NCI-H526 (cell line): ENCODE measurements at regions not wholly inside any gene's neighbourhood (a gene's known extent, or its start where the extent isn't known, plus 50 kb on each side); places are given as distances from the start of the nearest gene placed in this dataset.

ENCODE experiments used
- DNase-seq, 2 experiments: peaks; one replicate each; lab custom pipeline; 2025; lab: John Stamatoyannopoulos, UW

DNA sequence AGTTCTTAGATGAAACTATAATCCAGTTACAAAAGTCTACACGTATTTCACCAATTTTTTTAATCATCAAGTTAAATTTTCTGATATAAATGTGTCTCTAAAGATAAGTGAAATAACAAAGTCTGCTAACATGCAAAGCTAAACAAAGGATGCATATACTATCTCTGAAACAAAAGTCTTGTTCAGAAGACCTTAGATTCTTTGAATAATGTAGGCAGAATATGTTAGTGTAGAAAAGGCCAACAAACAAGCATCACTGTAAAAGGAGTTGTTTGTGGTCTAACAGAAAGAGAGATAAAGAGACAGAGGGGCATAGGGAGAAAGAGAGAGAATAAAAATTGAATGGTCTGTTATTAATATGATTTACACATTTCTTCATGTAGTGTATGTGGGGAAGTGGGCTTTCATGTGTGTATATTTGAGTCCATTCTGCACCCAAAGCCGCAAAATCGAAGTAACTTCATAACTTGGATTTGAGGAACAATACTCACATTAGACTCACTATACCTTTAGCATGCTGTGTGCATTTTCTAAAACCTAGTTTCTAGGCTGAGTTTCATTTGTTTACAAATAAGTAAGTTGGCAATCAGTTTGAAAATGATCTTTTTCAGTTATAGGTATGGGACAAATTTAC lies 734.8 kb upstream of the REG3G start:
- DNase-seq, result no peak

DNA sequence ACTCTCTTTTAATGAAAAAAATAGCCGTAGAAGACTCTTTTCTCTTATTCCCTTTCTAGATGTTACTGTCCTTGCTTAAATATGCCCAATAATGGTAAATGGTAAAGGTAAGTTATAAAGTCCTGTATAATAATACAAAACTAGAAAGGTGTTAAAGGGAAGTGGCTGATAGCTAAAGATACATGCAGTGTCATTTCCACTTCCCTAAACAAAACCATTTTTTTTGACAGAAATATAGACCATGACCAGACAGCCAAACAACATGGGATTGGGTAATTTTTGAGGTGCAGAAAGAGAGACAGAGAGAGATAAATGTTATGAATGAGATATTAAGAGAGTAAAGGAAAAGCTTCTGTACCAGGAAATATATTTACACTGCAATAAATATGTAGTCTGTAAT lies 731.7 kb upstream of the REG3G start:
- no peak for DNase-seq

DNA sequence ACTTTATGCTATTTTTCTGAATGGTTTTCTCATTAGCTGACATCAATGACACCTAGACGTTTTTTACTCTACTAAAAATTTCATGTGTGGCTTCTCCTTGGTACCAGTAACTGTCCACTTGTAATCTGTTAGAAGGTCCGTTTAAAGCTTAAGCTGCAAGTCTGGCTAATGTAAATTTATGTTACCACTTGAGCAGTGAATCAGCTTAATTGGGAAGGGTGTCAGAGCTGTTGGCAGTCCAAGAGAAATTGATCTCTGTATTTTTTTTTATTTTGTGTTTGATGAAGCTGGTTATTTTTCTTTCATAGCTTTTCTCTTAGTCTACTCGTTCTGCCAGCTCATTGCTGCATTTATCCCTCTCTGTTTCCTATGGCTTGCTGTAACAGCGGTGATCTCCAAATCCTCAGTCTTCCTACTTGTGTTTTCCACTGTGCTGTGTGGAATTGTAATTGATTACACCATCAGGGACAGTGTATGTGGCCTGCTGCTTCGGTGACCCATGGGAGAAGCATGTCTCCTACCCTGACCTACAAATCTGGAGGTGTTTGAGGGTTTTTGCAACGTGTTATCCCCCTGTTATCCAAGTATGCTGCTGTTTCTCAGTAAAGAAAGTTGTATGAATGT lies 724.2 kb upstream of the REG3G start:
- no peak for DNase-seq

- no peak for DNase-seq
Measured at GRCh38 chr2:78304678-78305077, 720.8 kb upstream of the REG3G start.

- no peak for DNase-seq
Measured at GRCh38 chr2:78309460-78309859, 716.0 kb upstream of the REG3G start.

DNA sequence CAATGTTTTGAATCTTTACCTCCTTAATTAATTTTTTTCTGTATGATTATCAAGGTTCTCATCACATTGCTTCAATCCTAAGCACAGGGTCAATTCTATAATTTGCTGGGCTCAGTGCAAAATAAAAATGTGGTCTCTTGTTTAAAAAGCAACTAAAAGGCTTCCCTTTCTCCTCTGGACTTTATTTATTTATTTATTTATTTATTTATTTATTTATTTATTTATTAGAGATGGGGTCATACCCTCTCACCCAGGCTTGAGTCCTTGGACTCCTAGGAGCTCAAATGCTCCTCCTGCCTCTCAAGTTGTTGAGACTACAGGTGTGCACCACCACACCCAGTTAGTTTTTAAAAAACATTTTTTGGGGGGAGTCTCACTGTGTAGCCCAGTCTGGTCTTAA lies 710.1 kb upstream of the REG3G start:
- no peak for DNase-seq

- DNase-seq, result no peak
Measured at GRCh38 chr2:78318275-78318674, 707.2 kb upstream of the REG3G start.

GRCh38 chr2:78330193-78330592 lies 695.3 kb upstream of the REG3G start:
- no peak for DNase-seq

GRCh38 chr2:78351208-78351607 lies 674.3 kb upstream of the REG3G start:
- peak in 1 of 2 experiments; percentile 25 for DNase-seq

DNA sequence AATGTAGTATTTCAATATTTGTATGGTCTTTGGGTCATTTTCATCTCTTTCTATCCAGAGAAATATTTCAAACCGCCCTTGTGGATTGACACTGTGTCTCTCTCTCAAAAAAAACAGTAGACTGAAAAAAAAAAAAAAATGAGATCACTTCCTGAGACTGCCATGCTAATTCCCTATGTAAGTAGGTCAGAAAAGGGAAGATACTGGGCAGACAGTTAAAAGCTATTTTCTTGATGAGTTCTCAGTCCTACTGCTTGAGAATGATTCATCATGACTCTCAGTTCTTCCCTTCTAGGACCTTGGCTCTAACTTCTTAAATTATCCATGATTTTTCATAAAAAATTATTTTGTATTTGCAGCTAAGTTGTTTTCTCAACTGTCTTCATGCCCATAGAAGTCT lies 672.3 kb upstream of the REG3G start:
- DNase-seq, result no peak

DNA sequence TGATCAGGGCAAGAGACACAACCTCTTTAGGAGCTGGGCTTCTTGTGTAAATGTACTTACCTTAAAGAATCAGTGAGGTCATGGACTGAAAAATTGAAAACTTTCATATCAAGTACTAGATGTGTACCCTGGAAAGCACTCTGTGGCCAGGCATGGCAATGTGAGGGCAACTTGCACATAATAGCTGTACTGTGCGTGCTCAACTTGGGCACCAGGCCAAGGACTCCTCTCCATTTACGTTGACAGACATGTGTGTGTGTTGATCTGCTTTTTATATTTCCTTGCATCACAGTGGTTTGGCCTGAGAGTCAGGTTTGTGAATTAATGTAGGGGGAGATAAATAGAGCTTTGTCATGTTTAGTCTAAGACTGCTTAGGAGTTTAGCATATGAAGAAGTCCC lies 669.5 kb upstream of the REG3G start:
- DNase-seq, result no peak

DNA sequence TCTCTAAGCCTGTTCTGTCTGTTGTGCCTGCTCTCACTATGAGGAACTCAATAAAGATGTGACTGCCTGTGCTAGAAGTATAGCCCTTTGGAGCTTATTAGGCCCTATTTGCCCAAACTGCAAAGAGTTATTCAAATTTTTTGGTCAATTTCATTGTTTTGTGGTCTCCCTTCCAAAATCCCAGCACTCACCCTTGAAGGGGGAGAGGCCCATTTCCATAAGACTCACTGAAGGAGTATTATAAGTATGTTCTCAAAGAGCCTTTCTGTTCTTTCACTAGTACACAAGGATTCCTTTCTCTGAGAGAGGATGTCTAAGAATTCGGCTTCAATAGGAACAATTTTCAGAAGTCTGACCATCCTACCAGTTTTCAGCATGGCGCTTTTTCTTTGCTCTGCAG lies 641.9 kb upstream of the REG3G start:
- no peak for DNase-seq

DNA sequence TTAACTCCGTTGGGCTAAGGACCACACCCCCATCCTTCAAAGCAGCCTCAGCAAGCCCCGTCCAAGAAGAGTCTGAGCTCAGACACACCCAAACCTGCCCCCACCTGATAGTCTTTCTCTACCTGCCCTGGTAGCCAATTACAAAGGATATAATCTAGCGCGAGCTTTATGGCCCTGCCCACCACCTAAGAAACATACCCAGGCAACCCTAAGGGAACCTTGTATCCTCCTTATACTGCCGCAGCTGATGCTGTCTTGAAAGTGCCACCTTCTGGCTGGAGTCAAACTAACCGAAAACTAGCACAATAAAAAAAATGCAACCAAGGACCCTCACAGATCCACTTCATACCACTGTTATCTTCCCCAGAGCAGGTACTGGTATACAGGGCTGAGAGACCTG lies 628.3 kb upstream of the REG3G start:
- no peak for DNase-seq

DNA sequence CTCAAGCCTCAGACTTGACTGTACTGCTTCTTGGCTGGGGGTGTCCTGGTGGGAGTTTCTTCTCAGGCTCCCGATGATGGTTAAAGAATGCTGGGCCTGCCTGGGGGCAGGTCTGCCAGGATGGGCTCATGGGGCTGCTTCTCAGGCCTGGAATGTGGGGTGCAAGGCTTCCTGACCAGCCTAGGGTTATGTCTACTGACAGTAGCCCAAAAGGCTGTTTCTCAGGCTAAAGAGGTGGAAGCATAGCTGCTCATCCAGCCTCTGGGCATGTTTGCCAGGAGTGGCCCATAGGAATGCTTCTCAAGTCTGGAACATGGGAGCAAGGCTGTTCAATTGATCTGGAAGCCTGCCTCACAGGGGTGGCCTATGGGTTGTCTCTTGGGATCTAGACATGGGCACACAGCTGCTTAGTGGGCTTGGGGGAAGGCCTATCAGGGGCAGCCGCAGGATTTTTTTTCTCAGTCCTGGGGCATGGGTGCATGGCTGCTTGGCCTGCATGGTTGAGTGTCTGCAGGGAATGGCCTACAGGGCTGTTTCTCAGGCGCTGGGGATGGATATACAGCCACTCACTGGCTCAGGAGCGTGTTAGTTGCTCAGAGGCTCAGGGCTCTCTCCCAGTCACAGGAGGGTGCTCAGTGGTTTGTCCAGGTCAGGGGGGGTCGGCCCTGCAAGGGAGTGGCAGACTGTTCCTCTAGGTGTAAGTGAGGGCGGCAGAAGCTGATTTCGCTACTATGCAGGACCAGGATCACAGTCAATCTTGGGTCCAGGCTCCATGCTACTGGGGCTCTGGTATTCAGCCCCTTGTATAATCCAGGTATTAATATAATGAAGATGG lies 617.3 kb upstream of the REG3G start:
- DNase-seq, result no peak

- DNase-seq, result no peak
Measured at GRCh38 chr2:78408795-78409118, 616.7 kb upstream of the REG3G start.

DNA sequence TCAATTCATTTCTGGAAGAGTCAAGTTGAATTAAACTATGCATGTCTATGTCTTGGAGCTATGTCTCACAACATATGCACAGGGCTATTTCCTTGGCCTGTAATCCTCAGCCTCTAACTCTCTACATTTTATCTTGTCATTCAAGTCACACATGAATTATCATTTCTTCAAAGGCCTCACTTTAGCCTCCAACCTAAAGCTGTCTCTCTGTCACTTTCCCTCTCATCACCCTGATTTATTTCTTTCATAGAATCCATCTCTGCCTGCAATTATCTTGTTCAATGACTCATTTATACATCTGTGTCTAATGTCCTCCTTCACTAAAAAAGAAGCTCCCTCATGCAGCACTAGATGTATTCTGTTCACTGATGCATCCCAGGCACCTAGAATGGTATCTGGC lies 614.2 kb upstream of the REG3G start:
- DNase-seq, result no peak

- no peak for DNase-seq
Measured at GRCh38 chr2:78416625-78417300, 608.7 kb upstream of the REG3G start.

DNA sequence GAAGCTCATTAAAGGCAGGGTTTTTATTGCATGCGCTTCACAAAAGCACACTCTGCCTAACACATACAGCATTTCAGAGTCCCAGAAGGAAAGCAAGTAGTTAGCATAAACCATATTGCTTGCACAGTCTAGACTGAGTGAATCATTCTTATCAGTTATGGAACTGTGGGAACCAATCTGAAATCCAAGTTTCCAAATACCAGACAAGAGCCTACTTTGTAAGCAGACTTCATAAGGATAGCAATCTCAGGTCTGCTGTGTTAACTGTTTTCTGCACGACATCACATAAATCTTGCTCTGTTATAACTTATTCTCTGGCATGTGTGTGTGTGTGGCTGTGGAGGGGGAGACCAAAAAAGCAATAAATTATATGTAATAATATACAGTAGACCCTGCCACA lies 608.1 kb upstream of the REG3G start:
- DNase-seq, result no peak

DNA sequence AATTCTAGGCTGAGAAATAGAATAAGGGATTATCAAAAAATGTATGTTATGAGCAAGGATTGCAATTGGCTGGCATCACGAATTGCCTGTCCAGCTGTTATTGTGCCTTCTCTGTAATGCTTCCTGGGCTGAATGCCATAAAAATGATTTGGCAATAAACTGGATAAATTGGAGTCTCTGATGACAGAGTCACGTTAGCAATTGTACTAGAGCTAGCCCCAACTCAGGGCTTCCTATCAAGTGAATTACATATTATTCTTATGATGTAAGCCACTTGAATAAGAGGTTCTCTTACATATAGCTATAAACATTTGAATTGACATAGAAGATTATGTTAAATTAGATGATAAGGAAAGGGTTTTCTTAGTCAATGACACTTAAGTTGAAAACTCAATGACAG lies 607.5 kb upstream of the REG3G start:
- no peak for DNase-seq

- DNase-seq, result no peak
Measured at GRCh38 chr2:78420132-78420531, 605.4 kb upstream of the REG3G start.

- DNase-seq, result no peak
Measured at GRCh38 chr2:78423631-78424030, 601.9 kb upstream of the REG3G start.

- DNase-seq, result no peak
Measured at GRCh38 chr2:78427170-78427569, 598.3 kb upstream of the REG3G start.

DNA sequence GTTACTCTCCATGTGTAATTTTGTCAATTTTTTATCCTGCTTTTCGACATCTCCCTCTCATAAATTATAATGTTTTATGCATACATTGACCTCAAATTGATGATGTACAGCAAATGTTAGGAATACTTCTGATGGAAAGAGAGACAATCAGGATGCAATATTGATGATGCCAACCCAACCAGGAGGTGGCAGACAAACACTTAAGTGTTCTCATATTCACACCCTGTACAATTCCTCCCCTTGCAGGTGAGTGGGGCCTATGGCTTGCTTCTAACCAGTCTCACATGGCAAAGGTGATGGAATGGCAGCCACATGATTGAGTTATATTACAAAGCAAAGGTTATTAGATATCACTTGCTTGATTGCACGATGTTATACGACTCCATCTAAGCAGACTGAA lies 594.3 kb upstream of the REG3G start:
- peak in 1 of 2 experiments; percentile 14 for DNase-seq
